HEK293T (cell line): ENCODE measurements at regions not wholly inside any gene's neighbourhood (a gene's known extent, or its start where the extent isn't known, plus 50 kb on each side); places are given as distances from the start of the nearest gene placed in this dataset.

ENCODE experiments used
- BHLHE40 ChIP-seq: fragments of 450-650 bp; IDR thresholded peaks from 2 replicates; pipeline ENCODE4 v1.6.1; 2016; ENCODE audit warnings: mild to moderate bottlenecking, moderate library complexity, borderline replicate concordance
- ELF4 ChIP-seq: fragments of 450-650 bp; IDR thresholded peaks from 2 replicates; pipeline ENCODE4 v1.6.1; 2017; ENCODE audit warnings: antibody characterized with exemption
- FOXK2 ChIP-seq: fragments of 450-650 bp; IDR thresholded peaks from 2 replicates; pipeline ENCODE4 v1.6.1; 2016; ENCODE audit warnings: mild to moderate bottlenecking
- FOXM1 ChIP-seq: fragments of 450-650 bp; IDR thresholded peaks from 2 replicates; pipeline ENCODE4 v1.6.1; 2017; ENCODE audit warnings: mild to moderate bottlenecking, borderline replicate concordance
- HDGF ChIP-seq: fragments of 450-650 bp; IDR thresholded peaks from 2 replicates; pipeline ENCODE4 v1.6.1; 2017; ENCODE audit warnings: antibody characterized with exemption, borderline replicate concordance
- L3MBTL2 ChIP-seq: fragments of 450-650 bp; conservative IDR thresholded peaks from 2 replicates; pipeline ENCODE4 v1.6.1; 2016; ENCODE audit warnings: mild to moderate bottlenecking
- NFRKB ChIP-seq: fragments of 450-650 bp; IDR thresholded peaks from 2 replicates; pipeline ENCODE4 v1.6.1; 2016; ENCODE audit warnings: mild to moderate bottlenecking, moderate library complexity
- SP1 ChIP-seq: fragments of 450-650 bp; IDR thresholded peaks from 2 replicates; pipeline ENCODE4 v1.6.1; 2017
- SUZ12 ChIP-seq: fragments of 450-650 bp; IDR thresholded peaks from 2 replicates; pipeline ENCODE4 v1.6.1; 2016; ENCODE audit warnings: mild to moderate bottlenecking
- TARDBP ChIP-seq: fragments of 450-650 bp; IDR thresholded peaks from 2 replicates; pipeline ENCODE4 v1.6.1; 2016
- ZNF384 ChIP-seq: fragments of 450-650 bp; IDR thresholded peaks from 2 replicates; pipeline ENCODE4 v1.6.1; 2016

GRCh38 chr19:29381353-29382203, 144.2 kb upstream of the VSTM2B start:
- TF ChIP-seq TARDBP (no peak), SUZ12 (no peak), BHLHE40 (no peak), SP1 (no peak), ZNF384 (no peak), FOXM1 (no peak), L3MBTL2 (no peak), HDGF (no peak), NFRKB (no peak), FOXK2 (no peak), ELF4 (no peak)
